ENCODE measurements at regions not wholly inside any gene's neighbourhood (a gene's known extent, or its start where the extent isn't known, plus 50 kb on each side); places are given as distances from the start of the nearest gene placed in this dataset.

DNA sequence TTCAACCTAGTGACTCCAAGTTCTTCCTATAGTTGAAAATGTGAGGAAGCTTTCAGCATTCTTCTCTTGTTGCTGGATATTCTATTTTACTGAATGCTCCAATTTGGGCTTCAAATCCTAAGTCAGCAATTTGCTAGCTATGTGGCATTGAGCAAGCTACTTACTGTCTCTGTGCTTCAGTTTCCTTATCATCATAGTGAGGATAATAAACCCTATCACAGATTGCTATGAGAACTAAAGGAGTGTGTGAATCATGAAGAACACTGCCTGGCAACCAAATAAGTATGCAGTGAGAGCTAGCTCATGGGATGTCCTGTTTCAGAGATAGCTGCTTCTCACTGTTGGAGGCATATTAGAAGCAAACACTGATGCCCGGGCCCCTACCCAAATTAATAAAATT lies 163.8 kb upstream of the CDIN1 start:
- TF ChIP-seq, protein P1, sequence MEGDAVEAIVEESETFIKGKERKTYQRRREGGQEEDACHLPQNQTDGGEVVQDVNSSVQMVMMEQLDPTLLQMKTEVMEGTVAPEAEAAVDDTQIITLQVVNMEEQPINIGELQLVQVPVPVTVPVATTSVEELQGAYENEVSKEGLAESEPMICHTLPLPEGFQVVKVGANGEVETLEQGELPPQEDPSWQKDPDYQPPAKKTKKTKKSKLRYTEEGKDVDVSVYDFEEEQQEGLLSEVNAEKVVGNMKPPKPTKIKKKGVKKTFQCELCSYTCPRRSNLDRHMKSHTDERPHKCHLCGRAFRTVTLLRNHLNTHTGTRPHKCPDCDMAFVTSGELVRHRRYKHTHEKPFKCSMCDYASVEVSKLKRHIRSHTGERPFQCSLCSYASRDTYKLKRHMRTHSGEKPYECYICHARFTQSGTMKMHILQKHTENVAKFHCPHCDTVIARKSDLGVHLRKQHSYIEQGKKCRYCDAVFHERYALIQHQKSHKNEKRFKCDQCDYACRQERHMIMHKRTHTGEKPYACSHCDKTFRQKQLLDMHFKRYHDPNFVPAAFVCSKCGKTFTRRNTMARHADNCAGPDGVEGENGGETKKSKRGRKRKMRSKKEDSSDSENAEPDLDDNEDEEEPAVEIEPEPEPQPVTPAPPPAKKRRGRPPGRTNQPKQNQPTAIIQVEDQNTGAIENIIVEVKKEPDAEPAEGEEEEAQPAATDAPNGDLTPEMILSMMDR (conservative IDR thresholded peaks at IDR 0.05), result no peak
- no peak overlapping the region for H3K27ac ChIP-seq

DNA sequence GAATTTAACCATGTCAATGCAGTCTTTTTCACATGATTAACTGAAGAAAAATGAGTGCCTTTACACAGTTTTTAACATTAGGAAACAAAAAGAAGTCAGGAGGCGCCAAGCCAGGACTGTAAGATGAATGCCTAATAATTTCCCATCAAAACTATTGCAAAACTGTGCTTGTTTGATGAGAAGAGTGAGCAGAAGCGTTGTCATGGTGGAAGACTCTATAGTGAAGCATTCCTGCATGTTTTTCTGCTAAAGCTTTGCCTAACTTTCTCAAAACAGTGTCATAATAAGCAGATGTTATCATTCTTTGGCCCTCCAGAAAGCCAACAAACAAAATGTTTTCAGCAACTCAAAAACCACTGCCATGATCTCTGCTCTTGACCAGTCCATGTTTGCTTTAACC lies 156.8 kb upstream of the CDIN1 start:
- no peak overlapping the region for H3K27ac ChIP-seq
- no peak for TF ChIP-seq ZFX (IDR thresholded peaks at IDR 0.05)
- TF ChIP-seq, protein P1 (conservative IDR thresholded peaks at IDR 0.05), result no peak

DNA sequence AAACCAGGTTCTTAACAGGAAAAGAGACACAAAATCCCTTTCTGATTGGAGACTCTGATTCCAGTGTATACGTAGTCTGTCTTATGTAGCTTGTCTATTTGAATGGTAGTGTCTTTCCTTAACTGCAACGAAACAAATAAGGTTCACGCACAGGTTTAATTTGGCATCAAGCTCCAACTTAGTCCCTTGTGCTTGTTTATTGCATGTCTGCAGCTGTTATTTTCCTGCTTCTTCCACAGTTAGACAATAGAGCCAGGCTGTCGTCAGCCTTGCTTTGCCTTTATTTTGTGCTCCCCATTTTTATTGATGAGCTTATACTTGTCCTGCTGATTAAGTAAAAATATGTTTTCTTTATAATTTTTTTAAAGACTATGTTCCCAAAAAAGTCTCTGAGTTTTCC lies 152.7 kb upstream of the CDIN1 start:
- no peak for TF ChIP-seq ZFX (IDR thresholded peaks at IDR 0.05)
- TF ChIP-seq, protein P1 (conservative IDR thresholded peaks at IDR 0.05), result no peak
- H3K27ac ChIP-seq, result no peak overlapping the region

DNA sequence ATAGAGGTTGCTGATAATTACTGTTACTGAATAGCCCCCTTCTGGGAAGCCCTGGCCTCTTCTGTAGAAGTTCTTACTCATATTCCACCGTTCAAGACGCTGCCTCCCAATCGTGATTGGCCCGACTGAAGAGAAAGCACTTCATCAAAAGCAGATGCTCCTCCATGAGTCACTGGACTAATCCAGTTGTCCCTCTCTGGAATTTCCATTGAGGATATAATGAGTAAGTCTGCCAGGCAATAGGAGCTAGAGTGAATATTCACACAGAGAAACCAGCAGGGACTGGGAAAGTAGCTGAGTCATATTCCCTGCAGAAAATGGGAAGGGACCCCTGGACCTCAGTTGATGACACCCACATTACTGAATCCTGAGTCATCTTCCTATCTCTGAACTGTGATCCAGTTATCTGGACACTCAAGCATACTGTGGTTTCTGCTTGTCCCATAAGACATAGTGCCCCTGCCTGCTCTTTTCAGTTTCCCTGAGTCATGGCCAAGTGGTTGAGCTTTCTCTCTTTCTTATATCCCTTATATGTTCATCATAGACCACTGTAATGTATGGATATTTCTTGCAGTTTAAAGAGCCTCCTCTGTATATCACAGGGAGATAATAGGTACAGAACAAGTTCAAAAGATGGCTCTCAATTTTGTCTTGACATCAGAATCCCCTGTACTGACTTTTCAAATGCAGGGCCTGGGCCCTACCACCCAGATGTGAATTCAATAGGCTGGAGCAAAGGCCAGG lies 151.2 kb upstream of the CDIN1 start:
- H3K27ac ChIP-seq, result no peak overlapping the region
- TF ChIP-seq, protein P1 (conservative IDR thresholded peaks at IDR 0.05), result no peak
- no peak for TF ChIP-seq ZFX (IDR thresholded peaks at IDR 0.05)

DNA sequence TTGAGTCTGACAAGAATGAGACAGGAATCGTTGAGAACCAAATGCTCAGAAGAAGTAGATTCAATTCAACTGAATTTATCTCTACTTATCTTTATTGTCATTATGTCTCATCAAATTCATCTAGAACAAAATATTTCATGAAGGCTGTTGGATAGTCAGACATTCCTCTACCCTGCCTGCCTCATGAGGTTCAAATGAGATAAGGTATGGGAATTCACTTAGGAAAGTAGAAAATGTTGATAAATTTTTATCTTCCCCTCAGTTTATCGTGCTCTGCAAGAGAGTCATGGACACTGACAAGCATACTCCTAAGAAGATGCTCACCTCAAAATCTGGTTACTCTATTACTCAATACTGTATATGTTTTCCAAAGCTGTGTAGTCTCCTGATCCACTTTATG lies 149.7 kb upstream of the CDIN1 start:
- TF ChIP-seq, protein P1 (conservative IDR thresholded peaks at IDR 0.05), result no peak
- no peak for TF ChIP-seq ZFX (IDR thresholded peaks at IDR 0.05)
- no peak overlapping the region for H3K27ac ChIP-seq

DNA sequence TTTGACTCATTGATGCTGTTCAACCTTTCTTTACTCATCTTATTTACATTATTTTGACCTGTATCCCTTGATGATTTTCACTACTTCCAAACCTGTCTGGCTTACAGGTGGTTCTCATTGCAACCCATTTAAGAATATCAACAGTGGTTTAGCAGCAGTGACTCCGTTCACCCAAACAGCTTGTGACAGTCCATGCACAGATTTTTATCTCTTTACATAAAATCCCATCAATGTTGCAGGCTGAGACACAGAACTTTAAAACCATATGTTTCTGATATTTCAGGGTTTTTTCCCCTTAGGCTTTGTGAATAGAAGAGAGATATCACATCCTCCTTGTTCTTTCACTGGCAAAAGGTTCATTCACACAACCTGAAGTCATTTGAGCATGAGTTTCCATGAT lies 149.1 kb upstream of the CDIN1 start:
- no peak overlapping the region for H3K27ac ChIP-seq
- no peak for TF ChIP-seq ZFX (IDR thresholded peaks at IDR 0.05)

DNA sequence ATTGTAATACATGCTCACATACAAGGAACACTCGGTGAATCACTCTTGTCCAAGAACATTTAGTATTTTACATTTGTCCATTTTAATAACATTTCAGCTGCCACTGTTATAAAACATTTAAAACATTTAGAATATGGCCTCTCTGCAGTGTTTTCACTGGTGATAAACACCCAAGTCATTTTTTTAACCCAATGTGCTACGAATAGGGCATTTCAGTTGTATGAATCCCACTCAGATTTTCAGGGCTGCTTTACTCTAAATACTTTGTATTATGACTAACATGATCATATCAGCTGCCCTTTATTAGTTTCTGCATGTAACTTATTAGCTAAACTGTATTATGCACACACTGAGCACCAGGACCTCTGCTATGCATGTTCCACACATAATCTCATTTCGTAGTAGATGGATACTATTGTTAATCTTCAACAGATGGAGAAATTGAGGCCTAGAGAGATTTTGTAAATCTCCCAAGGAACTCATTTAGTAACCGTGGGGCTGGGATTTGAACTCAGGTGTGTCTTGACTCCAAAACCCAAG lies 148.6 kb upstream of the CDIN1 start:
- TF ChIP-seq, protein P1 (conservative IDR thresholded peaks at IDR 0.05), result no peak
- TF ChIP-seq ZFX (IDR thresholded peaks at IDR 0.05), result no peak
- H3K27ac ChIP-seq, result no peak overlapping the region

DNA sequence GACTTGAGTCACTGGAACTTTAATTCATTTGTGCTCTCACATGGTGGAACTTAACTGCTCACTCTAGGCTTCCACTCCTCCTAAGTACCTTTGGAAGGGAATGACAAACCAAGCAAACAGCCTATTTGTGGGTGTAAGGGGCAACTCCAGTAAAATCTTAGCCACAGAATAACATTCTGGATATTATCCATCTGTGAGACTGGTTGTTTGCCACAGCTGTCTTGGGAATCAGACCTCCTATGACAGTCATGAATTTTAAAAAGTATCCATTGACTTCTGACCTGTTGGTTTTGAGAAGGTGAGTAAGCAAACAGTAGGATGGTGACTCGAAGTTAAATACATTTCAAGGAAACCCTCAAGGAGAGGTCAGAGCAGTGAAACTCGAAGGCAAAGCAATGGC lies 147.3 kb upstream of the CDIN1 start:
- H3K27ac ChIP-seq, result no peak overlapping the region

More for the DNA sequence above, 147.3 kb upstream of the CDIN1 start:
- no peak for TF ChIP-seq ZFX (IDR thresholded peaks at IDR 0.05)
- TF ChIP-seq, protein P1 (conservative IDR thresholded peaks at IDR 0.05), result no peak

Measured in C4-2B (cell line).